ENCODE measurements at regions not wholly inside any gene's neighbourhood (a gene's known extent, or its start where the extent isn't known, plus 50 kb on each side); places are given as distances from the start of the nearest gene placed in this dataset.

GRCh38 chr10:64156166-64156565 lies 635.0 kb downstream of the REEP3 start:
- H3K9me3 ChIP-seq (ENCODE audit: control insufficient read depth, insufficient read depth, low read length), result peaks cover 4% of the 10 kb centered on the region
- H3K27me3 Mint-ChIP-seq (ENCODE audit: low read depth in 2 of 2), result no peaks in the 10 kb centered on the region
- H3K4me1 ChIP-seq (ENCODE audit: control insufficient read depth, insufficient read depth, low read length), result no peaks in the 10 kb centered on the region
- ATAC-seq (no peak), DNase-seq (no peak)
- no peak overlapping the region for H3K27ac ChIP-seq (ENCODE audit: low read length)
- WGBS (ENCODE audit: insufficient coverage), result 79% methylated on average over 3 of the region's 3 CpGs
- H3K27me3 ChIP-seq (ENCODE audit: control insufficient read depth, insufficient read depth, low read length), result no peaks in the 10 kb centered on the region
- H3K36me3 ChIP-seq (ENCODE audit: control insufficient read depth, insufficient read depth, low read length), result no peaks in the 10 kb centered on the region
- H3K36me3 Mint-ChIP-seq, result no peaks in the 10 kb centered on the region
- H3K4me1 Mint-ChIP-seq, result no peaks in the 10 kb centered on the region
- H3K9me3 Mint-ChIP-seq, result peaks cover 6 to 9% of the 10 kb centered on the region in 2 donors
- H3K27ac Mint-ChIP-seq, result no peak overlapping the region
- H3K4me3 Mint-ChIP-seq, result no peak overlapping the region
- intact Hi-C loops (cut with micrococcal nuclease), result no loop called here
- TF ChIP-seq CTCF (IDR thresholded peaks at IDR 0.05), result no peak
- H3K4me3 ChIP-seq (ENCODE audit: low read length), result no peak overlapping the region

GRCh38 chr10:64158551-64158950 lies 637.4 kb downstream of the REEP3 start:
- Histone ChIP-seq H3K4me3 (ENCODE audit: low read length) (no peak overlapping the region), H3K9me3 (ENCODE audit: control insufficient read depth, insufficient read depth, low read length) (peaks cover 4% of the 10 kb centered on the region), H3K27me3 (ENCODE audit: control insufficient read depth, insufficient read depth, low read length) (no peaks in the 10 kb centered on the region), H3K36me3 (ENCODE audit: control insufficient read depth, insufficient read depth, low read length) (no peaks in the 10 kb centered on the region), H3K4me1 (ENCODE audit: control insufficient read depth, insufficient read depth, low read length) (no peaks in the 10 kb centered on the region), H3K27ac (ENCODE audit: low read length) (no peak overlapping the region)
- no peak overlapping the region for H3K4me3 Mint-ChIP-seq
- no peak overlapping the region for H3K27ac Mint-ChIP-seq
- intact Hi-C loops (cut with micrococcal nuclease), result no loop called here
- no peak for TF ChIP-seq CTCF (IDR thresholded peaks at IDR 0.05)
- no peaks in the 10 kb centered on the region for H3K27me3 Mint-ChIP-seq (ENCODE audit: low read depth in 2 of 2)
- no peaks in the 10 kb centered on the region for H3K36me3 Mint-ChIP-seq
- H3K4me1 Mint-ChIP-seq, result no peaks in the 10 kb centered on the region
- peaks cover 6 to 7% of the 10 kb centered on the region in 2 donors for H3K9me3 Mint-ChIP-seq
- no peak for DNase-seq
- WGBS (ENCODE audit: insufficient coverage), result 84% methylated on average over 2 of the region's 2 CpGs
- ATAC-seq, result no peak

GRCh38 chr10:64159910-64160872 lies 639.0 kb downstream of the REEP3 start:
- no peaks in the 10 kb centered on the region for H3K27me3 ChIP-seq (ENCODE audit: control insufficient read depth, insufficient read depth, low read length)
- no peak for TF ChIP-seq CTCF (IDR thresholded peaks at IDR 0.05)
- H3K9me3 Mint-ChIP-seq, result peaks cover 3 to 7% of the 10 kb centered on the region in 2 donors

More at GRCh38 chr10:64159910-64160872, 639.0 kb downstream of the REEP3 start:
- no peaks in the 10 kb centered on the region for H3K36me3 Mint-ChIP-seq
- no peak overlapping the region for H3K27ac Mint-ChIP-seq
- WGBS (ENCODE audit: insufficient coverage), result 80% methylated on average over 2 of the region's 2 CpGs
- no peak for DNase-seq
- Histone ChIP-seq H3K36me3 (ENCODE audit: control insufficient read depth, insufficient read depth, low read length) (no peaks in the 10 kb centered on the region), H3K4me3 (ENCODE audit: low read length) (no peak overlapping the region), H3K9me3 (ENCODE audit: control insufficient read depth, insufficient read depth, low read length) (peaks cover 4% of the 10 kb centered on the region), H3K27ac (ENCODE audit: low read length) (no peak overlapping the region), H3K4me1 (ENCODE audit: control insufficient read depth, insufficient read depth, low read length) (no peaks in the 10 kb centered on the region)
- no peak for ATAC-seq
- no peaks in the 10 kb centered on the region for H3K4me1 Mint-ChIP-seq
- no peaks in the 10 kb centered on the region for H3K27me3 Mint-ChIP-seq (ENCODE audit: low read depth in 2 of 2)
- intact Hi-C loops (cut with micrococcal nuclease), result no loop called here
- no peak overlapping the region for H3K4me3 Mint-ChIP-seq

Data from natural killer cell (primary cell).